Stimulated activated CD8-positive, alpha-beta memory T cell treated with anti-CD3 and anti-CD28 coated beads, Interleukin-15, amount 100 ng/mL, for 4 hours (primary cell): ENCODE measurements at regions not wholly inside any gene's neighbourhood (a gene's known extent, or its start where the extent isn't known, plus 50 kb on each side); places are given as distances from the start of the nearest gene placed in this dataset.
"Not testable (repeated sequence)": the region's sequence is repeated elsewhere in the genome, so short reads cannot be mapped to it uniquely, and the experiment has no call there.

ENCODE experiments used
- DNase-seq, 2 donors: peaks; one replicate each; pipeline ENCODE4 v3.0.0-alpha.2; 2020; ENCODE audit warnings: low read depth in 2 of 2

GRCh38 chr7:113306302-113306701, 187.9 kb upstream of the SMIM30 start:
- DNase-seq = no peak

- no peak for DNase-seq
Observed at GRCh38 chr7:113304104-113304503, 185.8 kb upstream of the SMIM30 start.

- not testable (repeated sequence) for DNase-seq
Observed at GRCh38 chr7:113303388-113303787, 185.0 kb upstream of the SMIM30 start.

- no peak for DNase-seq
Observed at GRCh38 chr7:113301983-113302382, 183.6 kb upstream of the SMIM30 start.

GRCh38 chr7:113301141-113301540, 182.8 kb upstream of the SMIM30 start:
- DNase-seq = no peak

GRCh38 chr7:113299748-113300147, 181.4 kb upstream of the SMIM30 start:
- no peak for DNase-seq

GRCh38 chr7:113298501-113298900, 180.1 kb upstream of the SMIM30 start:
- no peak for DNase-seq

- DNase-seq = no peak
Observed at GRCh38 chr7:113294750-113295149, 176.4 kb upstream of the SMIM30 start.

GRCh38 chr7:113292105-113292504, 173.8 kb upstream of the SMIM30 start:
- no peak for DNase-seq

GRCh38 chr7:113291058-113291457, 172.7 kb upstream of the SMIM30 start:
- DNase-seq = no peak

GRCh38 chr7:113289140-113289740, 170.9 kb upstream of the SMIM30 start:
- DNase-seq = no peak

- DNase-seq = no peak
Observed at GRCh38 chr7:113285411-113285810, 167.1 kb upstream of the SMIM30 start.

- no peak for DNase-seq
Observed at GRCh38 chr7:113283861-113284260, 165.5 kb upstream of the SMIM30 start.

GRCh38 chr7:113282875-113283274, 164.5 kb upstream of the SMIM30 start:
- DNase-seq = no peak

- no peak for DNase-seq
Observed at GRCh38 chr7:113281223-113281622, 162.9 kb upstream of the SMIM30 start.

- no peak for DNase-seq
Observed at GRCh38 chr7:113279256-113279655, 160.9 kb upstream of the SMIM30 start.

- no peak for DNase-seq
Observed at GRCh38 chr7:113270790-113271189, 152.4 kb upstream of the SMIM30 start.

GRCh38 chr7:113269592-113269991, 151.2 kb upstream of the SMIM30 start:
- DNase-seq = not testable (repeated sequence)

GRCh38 chr7:113268757-113269156, 150.4 kb upstream of the SMIM30 start:
- no peak for DNase-seq

- no peak for DNase-seq
Observed at GRCh38 chr7:113267885-113268284, 149.5 kb upstream of the SMIM30 start.

GRCh38 chr7:113267271-113267670, 148.9 kb upstream of the SMIM30 start:
- no peak for DNase-seq

GRCh38 chr7:113263749-113264148, 145.4 kb upstream of the SMIM30 start:
- no peak for DNase-seq

- not testable (repeated sequence) for DNase-seq
Observed at GRCh38 chr7:113263215-113263742, 144.9 kb upstream of the SMIM30 start.
